ENCODE measurements at regions not wholly inside any gene's neighbourhood (a gene's known extent, or its start where the extent isn't known, plus 50 kb on each side); places are given as distances from the start of the nearest gene placed in this dataset.
A peak's percentile ranks its signal among the peaks of the same experiment; 100 is the strongest.

DNA sequence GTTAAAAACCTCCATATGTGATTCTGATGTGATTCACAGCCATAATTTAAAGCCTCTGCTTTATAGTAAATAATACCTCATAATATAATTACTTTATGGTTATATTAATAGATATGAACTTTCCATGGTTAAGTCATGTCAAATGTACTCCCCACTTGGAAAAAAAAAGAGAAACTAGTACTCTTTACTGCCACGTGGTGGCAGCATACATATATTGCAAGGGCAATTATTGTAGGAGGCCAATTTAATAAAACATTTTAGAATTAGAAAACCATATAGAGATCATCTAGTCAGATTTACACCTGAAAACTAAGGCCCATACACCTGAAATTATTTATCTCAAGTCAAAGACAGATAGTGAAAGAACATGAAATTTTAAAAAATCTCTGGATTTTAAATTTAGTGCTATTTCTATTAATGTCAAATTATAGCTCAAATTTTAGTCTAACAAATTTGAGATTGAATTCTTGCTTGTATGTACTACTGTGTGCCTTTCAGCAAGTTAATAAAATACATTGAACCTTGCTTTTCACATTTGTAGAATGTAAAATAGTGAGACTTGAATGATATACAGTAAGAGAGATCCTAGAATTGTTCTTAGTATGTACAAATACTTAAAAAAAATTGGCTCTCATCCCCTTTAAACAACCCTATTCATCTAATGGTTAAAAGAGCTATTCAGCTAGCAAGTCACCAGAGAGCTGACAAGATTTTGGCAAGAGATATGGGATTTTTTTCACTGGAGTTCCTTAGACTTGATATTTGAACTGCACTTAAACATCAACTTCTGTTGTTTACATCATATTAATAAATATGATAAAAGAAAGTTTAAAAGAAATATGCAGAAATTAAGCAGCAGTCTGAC is 603.8 kb downstream of the TLE4 start:
- Histone ChIP-seq H3K9me3 (no peaks in the 10 kb centered on the region), H3K4me1 (no peaks in the 10 kb centered on the region), H3K27ac (replicated peaks in 1 of 4) (no peak overlapping the region), H3K4me3 (no peak overlapping the region), H3K27me3 (no peaks in the 10 kb centered on the region), H3K36me3 (no peaks in the 10 kb centered on the region)
- no peak for DNase-seq (ENCODE audit: extremely low spot score)
- intact Hi-C loops (cut with DNase I) = loop anchor here (10.0 kb wide), 1 partner anchor 601 kb away; the partner anchor contains the start of gene TLE4
- TF ChIP-seq, protein P1, sequence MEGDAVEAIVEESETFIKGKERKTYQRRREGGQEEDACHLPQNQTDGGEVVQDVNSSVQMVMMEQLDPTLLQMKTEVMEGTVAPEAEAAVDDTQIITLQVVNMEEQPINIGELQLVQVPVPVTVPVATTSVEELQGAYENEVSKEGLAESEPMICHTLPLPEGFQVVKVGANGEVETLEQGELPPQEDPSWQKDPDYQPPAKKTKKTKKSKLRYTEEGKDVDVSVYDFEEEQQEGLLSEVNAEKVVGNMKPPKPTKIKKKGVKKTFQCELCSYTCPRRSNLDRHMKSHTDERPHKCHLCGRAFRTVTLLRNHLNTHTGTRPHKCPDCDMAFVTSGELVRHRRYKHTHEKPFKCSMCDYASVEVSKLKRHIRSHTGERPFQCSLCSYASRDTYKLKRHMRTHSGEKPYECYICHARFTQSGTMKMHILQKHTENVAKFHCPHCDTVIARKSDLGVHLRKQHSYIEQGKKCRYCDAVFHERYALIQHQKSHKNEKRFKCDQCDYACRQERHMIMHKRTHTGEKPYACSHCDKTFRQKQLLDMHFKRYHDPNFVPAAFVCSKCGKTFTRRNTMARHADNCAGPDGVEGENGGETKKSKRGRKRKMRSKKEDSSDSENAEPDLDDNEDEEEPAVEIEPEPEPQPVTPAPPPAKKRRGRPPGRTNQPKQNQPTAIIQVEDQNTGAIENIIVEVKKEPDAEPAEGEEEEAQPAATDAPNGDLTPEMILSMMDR (IDR thresholded peaks at IDR 0.05) = peak; percentile 62 to 83 (median 73)
- no peak for TF ChIP-seq POLR2AphosphoS5 (IDR thresholded peaks at IDR 0.05)
- WGBS = 3% methylated on average over 1 of the region's 1 CpG

DNA sequence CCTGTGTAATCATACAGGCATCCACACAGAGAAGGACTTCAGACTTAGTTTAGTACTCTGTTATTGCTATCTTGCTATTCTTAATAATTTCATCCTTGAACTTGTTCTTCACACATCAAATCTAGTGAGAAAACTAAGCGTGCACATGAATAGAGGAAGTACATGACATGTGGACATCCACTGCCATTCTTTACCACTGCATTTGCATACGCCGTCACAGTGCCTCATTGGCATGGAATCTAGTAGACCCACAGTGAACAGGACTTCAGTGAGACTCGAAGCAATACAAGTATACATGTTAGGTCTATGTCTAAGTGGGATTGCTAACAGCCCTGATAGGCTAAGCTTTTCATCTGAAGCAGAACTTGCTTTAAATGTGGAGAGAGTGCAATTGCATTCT is 592.1 kb downstream of the TLE4 start:
- H3K27me3 ChIP-seq = no peaks in the 10 kb centered on the region
- H3K4me3 ChIP-seq = no peak overlapping the region
- TF ChIP-seq POLR2A (IDR thresholded peaks at IDR 0.05; ENCODE audit: low read depth) = no peak
- TF ChIP-seq, protein P1 (IDR thresholded peaks at IDR 0.05) = no peak
- no peak for TF ChIP-seq EP300 (IDR thresholded peaks at IDR 0.05)
- no peak for TF ChIP-seq POLR2AphosphoS5 (IDR thresholded peaks at IDR 0.05)
- no peaks in the 10 kb centered on the region for H3K9me3 ChIP-seq
- H3K4me1 ChIP-seq = peaks cover 0 to 1% (median under 1%) of the 10 kb centered on the region in 4 donors
- H3K27ac ChIP-seq (replicated peaks in 1 of 4) = no peak overlapping the region
- 96% methylated on average over 4 of the region's 4 CpGs for WGBS
- no peak for DNase-seq (ENCODE audit: extremely low spot score)
- no peaks in the 10 kb centered on the region for H3K36me3 ChIP-seq
- intact Hi-C loops (cut with DNase I) = no loop called here

DNA sequence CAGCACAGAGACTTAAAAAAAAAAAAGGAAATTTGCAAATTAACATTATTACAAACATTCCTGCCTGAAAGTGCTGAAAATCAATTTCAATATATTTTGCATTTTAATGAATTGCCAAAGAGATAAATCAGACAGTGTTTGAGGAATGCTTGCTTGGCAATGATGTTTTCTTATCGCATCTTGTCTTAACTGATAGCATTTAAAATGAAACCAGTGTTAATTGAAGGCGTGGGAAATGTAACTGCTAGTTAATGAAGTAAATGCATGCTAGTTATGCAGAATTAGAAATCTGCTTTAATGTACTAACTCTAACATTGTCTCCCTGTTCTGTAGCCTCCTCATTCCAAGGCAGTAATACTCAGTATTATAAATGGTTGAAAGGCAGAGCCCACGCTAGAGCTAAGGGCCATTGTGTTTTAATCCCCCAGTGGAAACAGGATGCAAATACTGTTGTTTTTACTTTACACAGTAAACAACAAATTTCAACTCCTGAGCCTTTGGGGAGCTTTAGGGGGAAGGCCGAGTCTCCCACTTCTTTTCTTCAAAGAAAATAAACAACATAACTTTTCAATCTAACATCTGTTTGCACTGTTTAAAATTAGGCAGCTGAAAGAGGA is 586.9 kb downstream of the TLE4 start:
- H3K36me3 ChIP-seq = no peaks in the 10 kb centered on the region
- DNase-seq (ENCODE audit: extremely low spot score) = no peak
- intact Hi-C loops (cut with DNase I) = no loop called here
- H3K27me3 ChIP-seq = no peaks in the 10 kb centered on the region
- H3K4me3 ChIP-seq = no peak overlapping the region
- H3K4me1 ChIP-seq = peaks cover 0 to 21% (median 20%) of the 10 kb centered on the region in 4 donors
- H3K9me3 ChIP-seq = peaks cover 0 to 3% (median 0%) of the 10 kb centered on the region in 4 donors
- no peak overlapping the region for H3K27ac ChIP-seq (replicated peaks in 1 of 4)
- WGBS = 63% methylated on average over 4 of the region's 4 CpGs
- no peak for TF ChIP-seq EP300 (IDR thresholded peaks at IDR 0.05)
- TF ChIP-seq, protein P1 (IDR thresholded peaks at IDR 0.05) = no peak

DNA sequence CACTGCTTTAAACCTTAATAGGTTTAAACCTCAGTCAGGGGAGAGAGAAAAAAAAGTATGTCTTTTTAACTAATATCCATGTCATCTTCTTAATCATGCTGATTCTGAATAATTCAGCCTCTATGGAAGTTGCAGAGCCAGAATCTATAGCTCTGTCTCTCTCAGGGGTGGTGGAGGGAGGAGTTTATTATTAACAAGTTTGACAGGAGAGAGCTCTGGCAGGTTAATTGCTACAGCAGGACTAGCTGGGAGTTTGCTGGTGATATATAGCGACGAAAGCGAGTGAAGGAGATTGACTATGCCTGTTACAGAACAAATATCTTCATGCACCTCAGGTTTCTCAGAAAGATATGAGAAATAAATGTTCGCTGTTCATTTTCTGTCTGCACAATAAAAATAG is 586.4 kb downstream of the TLE4 start:
- WGBS = 32% methylated on average over 4 of the region's 4 CpGs
- Histone ChIP-seq H3K27ac (replicated peaks in 1 of 4) (no peak overlapping the region), H3K36me3 (no peaks in the 10 kb centered on the region), H3K4me3 (no peak overlapping the region), H3K27me3 (no peaks in the 10 kb centered on the region), H3K9me3 (peaks cover 0 to 6% (median 0%) of the 10 kb centered on the region in 4 donors), H3K4me1 (peaks cover 0 to 21% (median 20%) of the 10 kb centered on the region in 4 donors)
- TF ChIP-seq, protein P1 (IDR thresholded peaks at IDR 0.05) = no peak
- TF ChIP-seq POLR2AphosphoS5 (IDR thresholded peaks at IDR 0.05) (no peak), EP300 (IDR thresholded peaks at IDR 0.05) (no peak), POLR2A (IDR thresholded peaks at IDR 0.05; ENCODE audit: low read depth) (no peak)
- intact Hi-C loops (cut with DNase I) = no loop called here
- DNase-seq (ENCODE audit: extremely low spot score) = no peak
